ENCODE measurements at regions not wholly inside any gene's neighbourhood (a gene's known extent, or its start where the extent isn't known, plus 50 kb on each side); places are given as distances from the start of the nearest gene placed in this dataset.
A peak's percentile ranks its signal among the peaks of the same experiment; 100 is the strongest.

DNA sequence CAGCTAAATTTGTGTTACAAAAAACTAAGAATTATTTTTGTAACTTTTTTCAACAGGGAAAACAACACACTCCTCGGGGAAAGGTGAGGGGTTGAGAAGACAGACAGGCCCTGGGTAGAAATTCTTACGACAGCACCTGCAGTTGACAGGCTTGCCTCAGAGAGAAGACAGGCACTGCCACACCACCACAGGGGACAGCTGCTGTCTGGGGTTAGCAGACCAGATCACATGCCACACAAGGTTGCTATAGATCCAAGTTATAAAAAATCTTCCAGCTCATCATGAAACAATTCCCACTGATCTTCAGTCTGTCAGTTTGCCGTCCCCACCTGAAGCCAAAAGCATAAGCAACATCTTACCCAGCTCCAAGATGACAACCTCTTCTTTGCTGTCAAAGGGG lies 143.2 kb upstream of the ZCCHC13 start:
- no peak for DNase-seq
- no peaks in the 10 kb centered on the region for H3K4me1 ChIP-seq (ENCODE audit: insufficient read depth, low read length)
- no peaks in the 10 kb centered on the region for H3K9me3 ChIP-seq (ENCODE audit: insufficient read depth, low read length, severe bottlenecking)
- H3K27ac ChIP-seq (ENCODE audit: low read length), result no peak overlapping the region
- H3K4me3 ChIP-seq (ENCODE audit: low read depth in 1 of 2, low read length in 2 of 2), result no peak overlapping the region
- H2AFZ ChIP-seq (ENCODE audit: low read depth, low read length), result no peak overlapping the region
- H3K36me3 ChIP-seq (ENCODE audit: insufficient read depth, low read length), result no peaks in the 10 kb centered on the region
- H3K27me3 ChIP-seq (ENCODE audit: insufficient read depth, low read length, poor library complexity), result no peaks in the 10 kb centered on the region
- no peak for TF ChIP-seq EZH2 (IDR thresholded peaks at IDR 0.05; ENCODE audit: borderline replicate concordance, low read depth, low read length, severe bottlenecking)
- TF ChIP-seq, protein P1, sequence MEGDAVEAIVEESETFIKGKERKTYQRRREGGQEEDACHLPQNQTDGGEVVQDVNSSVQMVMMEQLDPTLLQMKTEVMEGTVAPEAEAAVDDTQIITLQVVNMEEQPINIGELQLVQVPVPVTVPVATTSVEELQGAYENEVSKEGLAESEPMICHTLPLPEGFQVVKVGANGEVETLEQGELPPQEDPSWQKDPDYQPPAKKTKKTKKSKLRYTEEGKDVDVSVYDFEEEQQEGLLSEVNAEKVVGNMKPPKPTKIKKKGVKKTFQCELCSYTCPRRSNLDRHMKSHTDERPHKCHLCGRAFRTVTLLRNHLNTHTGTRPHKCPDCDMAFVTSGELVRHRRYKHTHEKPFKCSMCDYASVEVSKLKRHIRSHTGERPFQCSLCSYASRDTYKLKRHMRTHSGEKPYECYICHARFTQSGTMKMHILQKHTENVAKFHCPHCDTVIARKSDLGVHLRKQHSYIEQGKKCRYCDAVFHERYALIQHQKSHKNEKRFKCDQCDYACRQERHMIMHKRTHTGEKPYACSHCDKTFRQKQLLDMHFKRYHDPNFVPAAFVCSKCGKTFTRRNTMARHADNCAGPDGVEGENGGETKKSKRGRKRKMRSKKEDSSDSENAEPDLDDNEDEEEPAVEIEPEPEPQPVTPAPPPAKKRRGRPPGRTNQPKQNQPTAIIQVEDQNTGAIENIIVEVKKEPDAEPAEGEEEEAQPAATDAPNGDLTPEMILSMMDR (IDR thresholded peaks at IDR 0.05; ENCODE audit: borderline replicate concordance, extremely low read depth, low read length, poor library complexity, severe bottlenecking), result no peak
- H4K20me1 ChIP-seq (ENCODE audit: insufficient read depth, low read length), result no peaks in the 10 kb centered on the region
- no peaks in the 10 kb centered on the region for H3K79me2 ChIP-seq (ENCODE audit: insufficient read depth, low read length)
- no peak overlapping the region for H3K4me2 ChIP-seq (ENCODE audit: insufficient read depth, low read length)
- H3K9ac ChIP-seq (ENCODE audit: low read depth, low read length), result no peak overlapping the region
- no peak for ATAC-seq (ENCODE audit: insufficient read depth, low read depth)

DNA sequence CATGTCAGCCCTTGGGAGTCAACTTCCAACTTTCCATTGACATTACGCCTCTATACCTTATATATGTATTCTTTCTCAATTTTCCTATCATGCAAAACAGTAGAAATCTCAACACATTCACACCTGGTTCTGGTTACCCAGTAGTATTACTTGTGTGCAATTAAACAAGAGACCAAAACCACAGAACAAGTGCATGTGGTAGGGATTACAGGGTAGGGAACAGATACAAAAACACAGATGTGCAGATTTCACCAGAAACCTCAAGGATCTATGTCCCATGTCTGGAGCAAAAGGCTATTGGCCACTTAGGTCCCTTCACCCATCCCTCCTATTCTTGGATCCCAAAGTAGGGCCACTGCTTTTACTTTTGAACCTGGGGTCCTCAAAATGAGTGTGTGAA lies 143.6 kb upstream of the ZCCHC13 start:
- Histone ChIP-seq H3K9ac (ENCODE audit: low read depth, low read length) (no peak overlapping the region), H3K27ac (ENCODE audit: low read length) (no peak overlapping the region), H3K36me3 (ENCODE audit: insufficient read depth, low read length) (no peaks in the 10 kb centered on the region), H4K20me1 (ENCODE audit: insufficient read depth, low read length) (no peaks in the 10 kb centered on the region), H3K4me3 (ENCODE audit: low read depth in 1 of 2, low read length in 2 of 2) (no peak overlapping the region), H3K79me2 (ENCODE audit: insufficient read depth, low read length) (no peaks in the 10 kb centered on the region), H3K4me1 (ENCODE audit: insufficient read depth, low read length) (no peaks in the 10 kb centered on the region), H3K27me3 (ENCODE audit: insufficient read depth, low read length, poor library complexity) (no peaks in the 10 kb centered on the region), H2AFZ (ENCODE audit: low read depth, low read length) (no peak overlapping the region), H3K9me3 (ENCODE audit: insufficient read depth, low read length, severe bottlenecking) (no peaks in the 10 kb centered on the region), H3K4me2 (ENCODE audit: insufficient read depth, low read length) (no peak overlapping the region)
- no peak for TF ChIP-seq EZH2 (IDR thresholded peaks at IDR 0.05; ENCODE audit: borderline replicate concordance, low read depth, low read length, severe bottlenecking)
- TF ChIP-seq, protein P1 (IDR thresholded peaks at IDR 0.05; ENCODE audit: borderline replicate concordance, extremely low read depth, low read length, poor library complexity, severe bottlenecking), result no peak
- DNase-seq (no peak), ATAC-seq (ENCODE audit: insufficient read depth, low read depth) (peak; percentile 69)

DNA sequence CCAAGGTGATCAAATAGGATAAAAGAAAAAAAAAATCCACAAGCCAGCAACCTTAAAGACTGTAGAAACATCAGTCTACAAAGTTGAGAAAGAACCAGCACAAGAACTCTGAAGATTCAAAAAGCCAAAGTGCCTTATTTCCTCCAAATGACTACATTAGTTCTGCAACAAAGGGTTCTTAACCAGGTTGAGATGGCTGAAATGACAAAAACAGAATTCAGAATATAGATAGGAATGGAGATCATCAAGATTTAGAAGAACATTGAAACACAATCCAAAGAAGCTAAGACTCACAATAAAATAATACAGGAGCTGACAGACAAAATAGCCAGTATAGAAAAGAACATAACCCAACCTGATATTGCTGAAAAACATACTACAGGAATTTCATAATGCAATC lies 156.5 kb upstream of the ZCCHC13 start:
- H3K4me3 ChIP-seq (ENCODE audit: low read depth in 1 of 2, low read length in 2 of 2), result no peak overlapping the region
- no peaks in the 10 kb centered on the region for H3K9me3 ChIP-seq (ENCODE audit: insufficient read depth, low read length, severe bottlenecking)
- TF ChIP-seq, protein P1 (IDR thresholded peaks at IDR 0.05; ENCODE audit: borderline replicate concordance, extremely low read depth, low read length, poor library complexity, severe bottlenecking), result no peak
- H3K4me1 ChIP-seq (ENCODE audit: insufficient read depth, low read length), result no peaks in the 10 kb centered on the region
- no peak overlapping the region for H3K9ac ChIP-seq (ENCODE audit: low read depth, low read length)
- H3K79me2 ChIP-seq (ENCODE audit: insufficient read depth, low read length), result no peaks in the 10 kb centered on the region
- no peaks in the 10 kb centered on the region for H3K36me3 ChIP-seq (ENCODE audit: insufficient read depth, low read length)
- no peak for ATAC-seq (ENCODE audit: insufficient read depth, low read depth)
- H3K27ac ChIP-seq (ENCODE audit: low read length), result no peak overlapping the region
- H3K4me2 ChIP-seq (ENCODE audit: insufficient read depth, low read length), result no peak overlapping the region
- H2AFZ ChIP-seq (ENCODE audit: low read depth, low read length), result no peak overlapping the region
- DNase-seq, result no peak
- no peaks in the 10 kb centered on the region for H3K27me3 ChIP-seq (ENCODE audit: insufficient read depth, low read length, poor library complexity)
- H4K20me1 ChIP-seq (ENCODE audit: insufficient read depth, low read length), result no peaks in the 10 kb centered on the region

DNA sequence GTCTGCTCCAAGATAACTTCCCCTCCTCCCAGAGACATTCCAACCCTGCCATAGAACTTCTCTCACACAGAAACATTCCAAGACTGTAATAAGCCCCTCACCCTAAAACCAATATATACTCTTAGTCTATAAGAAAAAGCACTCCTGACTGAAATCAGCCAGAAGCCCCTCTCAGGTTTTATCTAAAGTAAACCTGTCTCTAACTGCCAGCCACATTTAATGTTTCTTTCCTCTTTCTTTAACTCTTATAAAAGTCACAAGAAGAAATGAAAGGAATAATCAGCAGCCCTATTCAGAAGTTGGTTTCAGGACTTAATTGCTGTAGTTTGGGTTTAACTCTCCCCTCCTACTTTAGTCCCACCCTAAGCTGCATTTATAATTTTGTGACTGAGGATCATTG lies 165.0 kb upstream of the ZCCHC13 start:
- DNase-seq (no peak), ATAC-seq (ENCODE audit: insufficient read depth, low read depth) (no peak)
- no peak overlapping the region for H3K4me2 ChIP-seq (ENCODE audit: insufficient read depth, low read length)
- H3K36me3 ChIP-seq (ENCODE audit: insufficient read depth, low read length), result no peaks in the 10 kb centered on the region
- no peaks in the 10 kb centered on the region for H3K9me3 ChIP-seq (ENCODE audit: insufficient read depth, low read length, severe bottlenecking)
- TF ChIP-seq, protein P1 (IDR thresholded peaks at IDR 0.05; ENCODE audit: borderline replicate concordance, extremely low read depth, low read length, poor library complexity, severe bottlenecking), result no peak
- no peak for TF ChIP-seq EZH2 (IDR thresholded peaks at IDR 0.05; ENCODE audit: borderline replicate concordance, low read depth, low read length, severe bottlenecking)
- no peaks in the 10 kb centered on the region for H3K79me2 ChIP-seq (ENCODE audit: insufficient read depth, low read length)
- H3K27me3 ChIP-seq (ENCODE audit: insufficient read depth, low read length, poor library complexity), result no peaks in the 10 kb centered on the region
- no peak overlapping the region for H2AFZ ChIP-seq (ENCODE audit: low read depth, low read length)
- H3K9ac ChIP-seq (ENCODE audit: low read depth, low read length), result no peak overlapping the region
- no peaks in the 10 kb centered on the region for H4K20me1 ChIP-seq (ENCODE audit: insufficient read depth, low read length)
- H3K4me1 ChIP-seq (ENCODE audit: insufficient read depth, low read length), result no peaks in the 10 kb centered on the region
- H3K27ac ChIP-seq (ENCODE audit: low read length), result no peak overlapping the region
- no peak overlapping the region for H3K4me3 ChIP-seq (ENCODE audit: low read depth in 1 of 2, low read length in 2 of 2)
